ENCODE measurements at regions not wholly inside any gene's neighbourhood (a gene's known extent, or its start where the extent isn't known, plus 50 kb on each side); places are given as distances from the start of the nearest gene placed in this dataset.

GRCh38 chr3:43970920-43971319 lies 270.8 kb upstream of the TOPAZ1 start:
- Histone ChIP-seq H3K4me3 (no peak overlapping the region), H3K79me2 (ENCODE audit: insufficient read depth) (no peaks in the 10 kb centered on the region), H3K9ac (no peak overlapping the region), H3K9me3 (ENCODE audit: low read depth) (no peaks in the 10 kb centered on the region), H3F3A (ENCODE audit: insufficient read depth) (no peaks in the 10 kb centered on the region), H3K9me2 (ENCODE audit: insufficient read depth) (no peaks in the 10 kb centered on the region), H3K4me2 (ENCODE audit: unreplicated experiment) (no peak overlapping the region), H3K27ac (no peak overlapping the region), H2AFZ (no peak overlapping the region), H3K27me3 (replicated peaks; ENCODE audit: insufficient read depth) (peaks cover 16% of the 10 kb centered on the region), H3K36me3 (ENCODE audit: low read depth) (no peaks in the 10 kb centered on the region), H4K20me1 (ENCODE audit: insufficient read depth) (no peaks in the 10 kb centered on the region), H3K4me1 (ENCODE audit: insufficient read depth) (no peaks in the 10 kb centered on the region)
- 36 to 37% methylated on average over 4 of the region's 4 CpGs for WGBS, 2 experiments (ENCODE audit: low coverage in 1 of 2, low lambda C conversion rate in 2 of 2, missing lambda C conversion rate in 2 of 2)
- DNase-seq = no peak
- no peak for TF ChIP-seq EZH2 (IDR thresholded peaks at IDR 0.05; ENCODE audit: insufficient read depth, poor library complexity, severe bottlenecking)
- TF ChIP-seq EZH2phosphoT487 (IDR thresholded peaks at IDR 0.05; ENCODE audit: insufficient read depth, low read depth) = no peak
- in situ Hi-C loops (cut with MboI) = no loop called here

- Histone ChIP-seq H3K27me3 (replicated peaks; ENCODE audit: insufficient read depth) (peaks cover 13% of the 10 kb centered on the region), H3K27ac (no peak overlapping the region), H3K79me2 (ENCODE audit: insufficient read depth) (no peaks in the 10 kb centered on the region), H3K9ac (no peak overlapping the region), H3K4me2 (ENCODE audit: unreplicated experiment) (no peak overlapping the region), H3K4me1 (ENCODE audit: insufficient read depth) (no peaks in the 10 kb centered on the region), H2AFZ (no peak overlapping the region), H3K9me2 (ENCODE audit: insufficient read depth) (no peaks in the 10 kb centered on the region), H3K9me3 (ENCODE audit: low read depth) (no peaks in the 10 kb centered on the region), H4K20me1 (ENCODE audit: insufficient read depth) (no peaks in the 10 kb centered on the region), H3K4me3 (no peak overlapping the region), H3K36me3 (ENCODE audit: low read depth) (no peaks in the 10 kb centered on the region), H3F3A (ENCODE audit: insufficient read depth) (no peaks in the 10 kb centered on the region)
- DNase-seq = no peak
- in situ Hi-C loops (cut with MboI) = no loop called here
- TF ChIP-seq EZH2 (IDR thresholded peaks at IDR 0.05; ENCODE audit: insufficient read depth, poor library complexity, severe bottlenecking) = no peak
- TF ChIP-seq EZH2phosphoT487 (IDR thresholded peaks at IDR 0.05; ENCODE audit: insufficient read depth, low read depth) = no peak
Observed at GRCh38 chr3:43971486-43971885, 270.2 kb upstream of the TOPAZ1 start.

GRCh38 chr3:43978708-43979107 lies 263.0 kb upstream of the TOPAZ1 start:
- Histone ChIP-seq H3K9me2 (ENCODE audit: insufficient read depth) (no peaks in the 10 kb centered on the region), H3K27ac (no peak overlapping the region), H2AFZ (no peak overlapping the region), H3K9ac (no peak overlapping the region), H4K20me1 (ENCODE audit: insufficient read depth) (no peaks in the 10 kb centered on the region), H3K36me3 (ENCODE audit: low read depth) (no peaks in the 10 kb centered on the region), H3K4me1 (ENCODE audit: insufficient read depth) (no peaks in the 10 kb centered on the region), H3F3A (ENCODE audit: insufficient read depth) (no peaks in the 10 kb centered on the region), H3K4me2 (ENCODE audit: unreplicated experiment) (no peak overlapping the region), H3K9me3 (ENCODE audit: low read depth) (no peaks in the 10 kb centered on the region), H3K27me3 (replicated peaks; ENCODE audit: insufficient read depth) (peaks cover 28% of the 10 kb centered on the region), H3K4me3 (no peak overlapping the region), H3K79me2 (ENCODE audit: insufficient read depth) (no peaks in the 10 kb centered on the region)
- DNase-seq = no peak
- TF ChIP-seq EZH2 (IDR thresholded peaks at IDR 0.05; ENCODE audit: insufficient read depth, poor library complexity, severe bottlenecking) (no peak), EZH2phosphoT487 (IDR thresholded peaks at IDR 0.05; ENCODE audit: insufficient read depth, low read depth) (no peak)
- 16 to 21% methylated on average over 2 of the region's 2 CpGs for WGBS, 2 experiments (ENCODE audit: low coverage in 1 of 2, low lambda C conversion rate in 2 of 2, missing lambda C conversion rate in 2 of 2)
- in situ Hi-C loops (cut with MboI) = no loop called here

- H3K9me3 ChIP-seq (ENCODE audit: low read depth) = no peaks in the 10 kb centered on the region
- H3K79me2 ChIP-seq (ENCODE audit: insufficient read depth) = no peaks in the 10 kb centered on the region
- in situ Hi-C loops (cut with MboI) = no loop called here
- no peaks in the 10 kb centered on the region for H3F3A ChIP-seq (ENCODE audit: insufficient read depth)
- no peak overlapping the region for H3K9ac ChIP-seq
- no peak for TF ChIP-seq EZH2 (IDR thresholded peaks at IDR 0.05; ENCODE audit: insufficient read depth, poor library complexity, severe bottlenecking)
- no peak for TF ChIP-seq EZH2phosphoT487 (IDR thresholded peaks at IDR 0.05; ENCODE audit: insufficient read depth, low read depth)
- H3K4me3 ChIP-seq = no peak overlapping the region
- no peak overlapping the region for H2AFZ ChIP-seq
- H3K27ac ChIP-seq = no peak overlapping the region
- no peaks in the 10 kb centered on the region for H4K20me1 ChIP-seq (ENCODE audit: insufficient read depth)
- H3K36me3 ChIP-seq (ENCODE audit: low read depth) = no peaks in the 10 kb centered on the region
- no peaks in the 10 kb centered on the region for H3K4me1 ChIP-seq (ENCODE audit: insufficient read depth)
- no peaks in the 10 kb centered on the region; the same call in 1 of the 2 replicates for H3K9me2 ChIP-seq (ENCODE audit: insufficient read depth)
- H3K4me2 ChIP-seq (ENCODE audit: unreplicated experiment) = no peak overlapping the region
- 79 to 81% methylated on average over 3 of the region's 3 CpGs for WGBS, 2 experiments (ENCODE audit: low coverage in 1 of 2, low lambda C conversion rate in 2 of 2, missing lambda C conversion rate in 2 of 2)
- DNase-seq = no peak
- H3K27me3 ChIP-seq (replicated peaks; ENCODE audit: insufficient read depth) = peaks cover 28% of the 10 kb centered on the region
Observed at GRCh38 chr3:43979645-43980044, 262.0 kb upstream of the TOPAZ1 start.

Measured in GM23248 (cell line).